HK-2 (cell line): ENCODE measurements at regions not wholly inside any gene's neighbourhood (a gene's known extent, or its start where the extent isn't known, plus 50 kb on each side); places are given as distances from the start of the nearest gene placed in this dataset.

ENCODE experiments used
- DNase-seq: peaks from one replicate; pipeline ENCODE4 v3.0.0-alpha.2; 2018; ENCODE audit not compliant: unreplicated experiment

DNA sequence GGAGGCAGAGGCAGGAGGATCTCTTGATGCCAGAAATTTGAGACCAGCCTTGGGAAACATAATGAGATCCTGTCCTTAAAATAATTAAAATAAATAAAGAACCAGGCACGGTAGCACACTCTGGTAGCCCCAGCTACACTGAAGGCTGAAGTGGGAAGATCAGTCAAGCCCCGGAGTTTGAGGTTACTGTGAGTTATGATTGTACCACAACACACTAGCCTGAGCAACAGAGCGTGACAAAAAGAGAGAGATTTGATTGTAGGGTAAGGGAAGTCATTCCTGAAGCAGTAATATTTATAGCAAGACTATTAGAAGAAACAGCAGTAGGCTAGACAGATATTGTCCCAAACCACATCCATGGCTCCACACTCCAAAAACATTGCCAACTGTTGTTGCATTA is 1408.4 kb upstream of the TENM4 start:
- peak; percentile 4 for DNase-seq

DNA sequence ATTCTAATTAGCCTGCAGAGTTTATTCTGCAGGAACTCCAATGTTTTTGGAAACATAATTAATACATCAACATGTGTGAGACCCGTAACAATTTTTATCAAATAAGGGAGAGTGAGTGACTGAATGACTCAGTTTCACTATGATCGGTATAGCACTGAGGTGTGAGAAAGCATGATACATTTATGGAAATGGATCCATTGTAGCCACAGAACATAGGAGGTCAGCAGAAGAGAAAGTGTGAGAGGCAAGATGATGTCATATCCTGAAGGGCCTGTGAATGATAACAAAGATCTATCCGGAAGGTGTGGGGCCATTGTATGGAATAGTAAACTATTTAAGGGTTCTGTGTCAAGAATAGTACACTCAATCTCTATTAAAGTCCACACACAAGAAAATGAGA is 1406.1 kb upstream of the TENM4 start:
- DNase-seq, result no peak

DNA sequence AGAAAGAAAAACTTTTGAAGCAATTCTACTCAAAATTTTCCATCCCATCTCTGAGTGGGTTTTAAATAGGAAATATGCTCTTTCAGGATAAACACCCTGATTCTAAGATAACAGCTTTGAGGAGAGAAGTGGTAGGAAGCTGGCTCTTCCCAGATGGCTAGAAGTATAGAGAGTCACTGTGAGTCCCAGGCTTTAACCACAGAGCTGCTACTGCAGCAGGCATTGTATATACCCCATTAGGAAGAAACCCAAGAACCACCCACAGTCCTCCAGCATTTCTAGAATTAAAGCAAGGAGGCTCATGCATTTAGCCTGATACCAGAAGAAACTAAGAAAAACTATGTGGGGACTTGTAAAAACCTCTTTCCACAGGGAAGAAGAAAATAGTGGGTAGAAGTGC is 1405.6 kb upstream of the TENM4 start:
- DNase-seq, result no peak

DNA sequence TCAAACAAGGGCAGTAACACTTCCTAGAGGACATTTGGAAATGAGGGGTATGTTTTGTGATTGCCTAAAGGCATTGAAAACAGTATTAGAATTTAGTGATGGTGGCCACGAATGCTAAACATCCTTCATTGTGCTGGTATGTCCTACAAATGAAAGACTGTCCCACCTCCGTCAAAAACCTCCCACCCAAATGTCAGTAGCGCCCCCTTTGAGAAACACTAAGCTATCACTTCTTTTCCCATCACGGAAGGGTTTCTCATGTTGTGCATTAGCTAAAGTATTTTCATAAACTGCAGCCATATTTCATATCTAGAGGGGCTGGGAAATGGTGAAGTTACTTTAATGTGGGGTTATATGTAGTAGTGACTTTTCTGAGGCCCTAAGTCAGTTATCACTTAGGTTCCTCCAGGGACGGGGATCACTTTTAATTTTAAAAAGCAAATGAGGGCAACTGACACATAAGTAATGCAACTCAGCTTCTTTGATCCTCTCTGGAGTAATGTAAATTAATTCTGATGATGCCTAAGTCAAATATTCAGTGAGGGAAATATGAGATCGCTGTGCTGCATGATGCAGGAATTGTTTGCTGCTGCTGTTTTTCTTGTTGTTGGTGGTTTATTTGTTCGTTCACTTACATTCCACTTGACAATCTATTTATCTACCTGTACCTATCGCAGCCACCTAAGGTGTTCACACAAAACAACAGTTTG is 1403.4 kb upstream of the TENM4 start:
- no peak for DNase-seq

DNA sequence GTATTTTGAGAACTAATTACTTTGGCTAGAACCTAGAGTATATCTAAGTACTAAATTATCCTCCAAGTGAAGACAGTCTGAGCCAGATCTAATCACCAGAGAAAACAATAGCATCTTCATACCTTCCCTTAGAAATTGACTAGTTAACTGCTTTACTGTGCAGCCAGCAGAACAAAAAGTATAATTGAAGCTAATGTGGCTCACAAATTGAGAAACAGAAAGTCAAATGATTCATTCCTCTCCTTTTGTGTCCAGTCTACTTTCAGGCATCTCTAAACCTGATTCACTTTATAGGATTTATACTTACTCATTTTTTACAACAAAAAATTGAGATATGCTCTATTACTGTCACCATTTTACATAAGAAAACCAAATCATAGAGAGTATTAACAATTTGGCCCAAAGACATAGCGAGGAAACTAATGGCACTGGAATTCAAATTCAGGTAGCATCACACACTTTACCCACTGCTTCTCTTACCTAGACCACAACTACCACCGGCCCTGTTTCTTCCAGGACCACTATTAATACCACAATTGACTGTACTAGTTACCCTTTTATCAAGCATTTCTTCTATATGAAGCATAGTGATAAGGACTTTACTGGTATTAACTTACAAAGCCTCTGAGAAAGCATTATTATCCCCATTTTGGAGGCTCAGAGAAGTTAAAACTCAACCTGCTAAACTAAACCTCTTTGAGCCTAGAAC is 1402.6 kb upstream of the TENM4 start:
- DNase-seq, result no peak

DNA sequence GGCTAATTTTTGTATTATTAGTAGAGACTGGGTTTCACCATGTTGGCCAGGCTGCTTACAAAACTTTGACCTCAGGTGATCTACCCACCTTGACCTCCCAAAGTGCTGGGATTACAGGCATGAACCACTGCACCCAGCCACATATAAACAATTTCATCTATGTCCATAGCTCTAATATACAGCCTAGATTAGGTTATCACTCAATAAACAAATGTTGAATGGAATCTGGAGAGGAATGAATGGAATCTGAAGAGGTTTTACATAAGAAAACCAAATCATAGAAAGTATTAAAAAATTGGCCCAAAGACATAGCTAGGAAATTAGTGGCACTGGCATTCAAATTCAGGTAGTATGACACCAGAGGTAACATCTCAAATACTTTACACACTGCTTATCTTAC is 1401.4 kb upstream of the TENM4 start:
- no peak for DNase-seq

DNA sequence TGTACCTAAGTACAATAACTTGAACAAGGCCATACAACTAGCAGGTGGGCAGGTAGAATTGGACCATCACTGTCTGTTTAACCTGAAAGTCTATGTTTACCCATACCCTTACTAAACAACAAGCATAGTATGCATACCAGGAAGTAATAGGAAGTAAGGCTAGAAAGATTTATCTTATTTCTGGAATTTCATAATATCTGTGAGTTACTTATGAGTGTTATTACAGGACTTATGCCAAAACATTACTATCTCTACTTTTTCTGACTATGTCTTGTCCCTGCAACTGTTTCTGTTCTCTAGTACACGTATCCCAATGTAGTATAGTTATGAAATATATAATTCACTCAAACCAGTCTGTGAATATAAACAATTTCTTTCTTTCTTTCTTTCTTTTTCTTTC is 1400.8 kb upstream of the TENM4 start:
- DNase-seq, result no peak

DNA sequence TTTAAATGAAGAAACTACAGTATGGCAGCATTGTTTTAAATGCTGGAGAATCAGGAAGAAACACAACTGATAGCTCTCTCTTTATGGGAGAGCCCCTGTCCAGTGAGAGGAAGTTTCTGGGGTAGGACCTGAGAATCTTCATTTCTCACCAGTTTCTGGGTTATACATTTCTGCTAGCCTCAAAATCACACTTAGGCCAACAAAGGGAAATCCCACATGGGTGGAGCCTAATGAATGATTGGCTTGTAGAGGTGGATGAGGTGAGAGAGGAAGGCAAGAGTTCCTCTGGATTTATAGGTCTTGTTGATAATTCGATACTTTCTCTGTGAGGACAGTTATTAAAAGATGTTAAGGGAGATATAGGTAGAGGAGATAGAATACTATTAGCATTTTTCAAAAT is 1397.3 kb upstream of the TENM4 start:
- DNase-seq, result no peak

DNA sequence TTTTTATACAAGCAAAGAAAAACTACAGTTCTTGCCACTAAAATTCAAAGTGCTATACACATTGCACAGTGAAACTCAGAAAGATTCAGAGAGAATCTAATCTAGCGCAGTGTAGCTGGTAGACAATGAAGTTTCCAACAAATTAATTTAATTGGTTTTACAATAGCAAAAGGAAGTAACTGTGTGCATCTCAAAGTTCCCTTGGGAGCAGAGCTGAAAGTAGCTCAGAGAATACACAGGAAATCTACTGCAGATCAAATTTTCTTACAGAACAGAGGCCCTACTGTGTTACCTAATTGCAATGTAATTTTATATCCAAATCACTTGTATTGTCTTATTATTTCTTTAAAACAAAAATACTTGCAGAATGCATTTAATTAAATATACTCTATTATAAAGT is 1396.2 kb upstream of the TENM4 start:
- no peak for DNase-seq

DNA sequence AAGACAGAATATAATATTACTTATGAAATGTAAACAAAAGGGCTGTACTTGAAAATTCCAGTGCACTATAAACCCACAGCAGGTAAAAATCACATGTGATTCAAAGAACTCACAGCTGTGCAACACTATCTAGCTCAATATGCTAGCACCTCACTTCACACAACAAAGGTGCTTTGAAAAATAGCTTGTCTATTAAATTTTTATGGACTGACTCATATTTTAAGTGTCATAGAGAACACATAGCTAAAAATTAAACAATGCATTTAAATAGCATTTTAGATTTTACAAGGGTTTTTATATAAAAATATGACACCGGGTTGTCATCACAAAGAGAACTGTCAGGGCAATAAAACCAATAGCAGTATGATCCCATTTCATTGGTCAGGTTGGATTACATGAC is 1390.5 kb upstream of the TENM4 start:
- DNase-seq, result no peak

DNA sequence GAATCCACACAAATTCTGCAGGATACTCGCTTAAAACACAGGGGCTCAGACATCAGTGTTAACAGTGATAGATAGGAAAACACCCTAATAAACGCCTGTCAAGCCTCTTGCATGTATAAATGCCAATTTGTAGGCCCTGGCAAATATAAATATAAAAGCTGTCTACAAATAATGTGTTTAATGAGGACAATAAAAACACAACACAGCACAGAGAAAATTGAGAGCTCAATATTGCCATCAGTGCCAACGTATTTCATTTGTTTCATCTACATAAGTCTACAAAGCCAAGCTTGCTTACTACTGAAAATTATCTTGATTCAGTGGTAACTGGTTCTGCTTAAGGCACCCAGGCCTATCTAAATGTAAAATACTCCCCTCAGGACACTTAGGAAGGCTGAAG is 1387.0 kb upstream of the TENM4 start:
- no peak for DNase-seq

DNA sequence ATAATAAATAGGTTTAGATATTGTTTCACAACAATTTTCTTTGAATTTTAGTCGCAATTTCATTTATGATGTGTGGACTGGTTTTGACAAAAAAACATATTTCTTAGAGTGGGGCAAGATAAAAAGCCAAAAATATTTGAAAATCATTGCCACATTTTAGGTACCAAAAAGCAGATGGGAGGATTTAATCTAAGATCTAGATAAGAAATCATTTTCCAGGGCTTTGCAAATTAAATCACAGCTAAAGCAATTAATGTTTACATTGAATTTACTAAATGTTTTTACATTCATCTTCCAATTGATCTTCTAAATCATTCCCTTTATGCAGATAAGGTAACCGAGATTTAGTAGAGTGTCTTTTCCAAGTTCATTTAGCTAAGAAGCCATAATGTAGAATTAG is 1386.0 kb upstream of the TENM4 start:
- DNase-seq, result no peak

DNA sequence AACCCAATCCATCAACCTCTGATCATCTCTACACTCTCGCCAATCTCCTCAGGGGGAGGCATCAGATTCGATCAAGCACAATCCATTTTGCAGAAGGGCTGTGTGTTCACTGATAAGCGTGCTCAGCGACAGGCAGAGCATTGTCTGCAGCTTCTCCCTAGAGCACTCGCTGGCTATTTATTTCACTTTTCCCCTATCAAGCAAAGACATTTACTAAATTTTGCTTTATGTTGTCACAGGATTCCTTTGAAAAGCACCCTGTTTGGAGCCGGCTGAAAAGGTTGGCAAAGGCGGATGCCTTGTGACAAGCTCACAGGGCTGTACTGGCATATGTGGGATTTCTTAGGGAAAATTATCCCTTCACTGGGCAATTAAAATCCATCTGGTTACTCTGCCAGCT is 1381.5 kb upstream of the TENM4 start:
- no peak for DNase-seq

DNA sequence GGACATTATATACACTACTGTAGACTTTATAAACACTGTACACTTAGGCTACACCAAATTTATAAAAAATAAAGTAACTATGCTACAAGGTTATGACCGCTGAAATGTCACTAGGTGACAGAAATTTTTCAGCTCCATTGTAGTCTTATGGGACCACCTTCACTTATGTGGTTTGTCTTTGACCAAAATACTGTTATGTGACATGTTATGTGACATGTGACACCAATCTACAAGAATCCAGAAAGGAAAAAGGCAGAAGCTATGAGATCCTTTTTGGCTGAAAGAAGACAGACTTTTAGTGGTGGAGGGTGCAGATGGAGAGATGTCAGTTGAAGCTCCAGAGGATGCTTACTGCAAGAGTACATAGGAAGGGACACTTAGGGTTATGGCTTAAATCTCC is 1378.4 kb upstream of the TENM4 start:
- DNase-seq, result no peak

DNA sequence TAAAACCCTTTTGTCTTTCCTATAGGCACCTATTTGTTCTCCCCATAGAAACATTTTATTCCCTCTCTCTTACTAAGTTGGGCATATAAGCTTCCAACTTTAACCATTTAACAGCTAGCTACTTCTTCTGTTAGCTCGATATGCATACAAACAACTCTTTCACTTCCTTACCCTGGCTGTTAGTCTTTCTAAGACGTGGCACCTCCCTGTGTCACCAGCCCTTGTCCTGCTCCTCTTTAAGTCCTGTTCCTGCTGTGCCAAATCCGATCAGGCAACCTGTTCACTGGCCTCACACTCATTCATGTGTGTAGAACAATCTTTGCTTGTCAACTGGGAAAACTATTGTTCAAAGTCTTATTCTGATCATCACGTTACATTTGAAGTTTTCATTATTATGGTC is 1376.1 kb upstream of the TENM4 start:
- no peak for DNase-seq

DNA sequence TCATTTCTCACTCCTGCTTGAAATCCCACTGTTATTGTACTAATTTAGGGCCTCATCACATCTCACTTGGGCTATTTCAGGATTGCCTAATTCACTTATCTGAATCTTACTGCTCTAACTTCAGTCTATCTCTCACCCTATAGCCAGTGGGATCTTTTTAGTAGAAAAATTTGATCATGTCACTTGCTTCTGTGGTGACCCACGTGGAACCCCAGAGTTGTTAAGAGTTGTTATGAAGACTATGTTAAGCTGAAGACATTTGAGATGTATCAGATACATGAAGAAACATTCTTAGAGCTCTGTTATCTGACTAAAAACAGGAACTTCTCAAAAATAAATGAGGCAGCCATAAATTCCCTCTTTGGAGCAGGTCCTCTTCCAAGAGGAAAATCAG is 1375.6 kb upstream of the TENM4 start:
- no peak for DNase-seq

DNA sequence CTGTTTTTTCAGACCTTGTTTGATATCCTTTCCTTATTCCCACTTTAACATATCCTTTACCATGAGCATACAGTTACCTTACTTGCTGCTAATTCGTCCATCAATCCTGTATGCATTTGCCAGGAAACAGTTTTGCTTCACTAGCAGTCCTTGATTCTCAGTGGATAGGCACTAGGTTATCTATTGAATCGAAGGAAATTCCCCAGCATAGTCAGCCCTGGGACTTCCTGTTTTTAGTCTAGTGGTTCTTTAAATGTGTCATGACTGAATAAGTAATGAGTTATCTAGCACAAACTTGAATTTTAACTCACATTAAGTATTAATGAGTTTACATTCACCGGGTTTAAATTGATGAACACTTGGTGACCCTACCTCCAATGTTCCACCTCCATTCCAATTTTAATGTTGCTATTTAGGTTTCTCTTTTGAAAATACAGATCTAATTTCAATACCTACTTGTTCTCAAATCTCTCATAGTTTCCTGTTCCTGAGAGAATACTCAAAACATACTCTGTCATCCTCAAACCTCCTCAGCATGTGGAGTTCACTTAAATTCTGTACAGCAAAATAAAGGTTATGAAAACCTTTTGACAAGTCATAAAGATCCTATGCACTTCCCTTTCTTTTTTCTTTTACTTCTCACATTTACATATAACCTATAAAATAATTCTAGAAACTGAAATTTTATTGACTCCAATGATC is 1375.1 kb upstream of the TENM4 start:
- no peak for DNase-seq

DNA sequence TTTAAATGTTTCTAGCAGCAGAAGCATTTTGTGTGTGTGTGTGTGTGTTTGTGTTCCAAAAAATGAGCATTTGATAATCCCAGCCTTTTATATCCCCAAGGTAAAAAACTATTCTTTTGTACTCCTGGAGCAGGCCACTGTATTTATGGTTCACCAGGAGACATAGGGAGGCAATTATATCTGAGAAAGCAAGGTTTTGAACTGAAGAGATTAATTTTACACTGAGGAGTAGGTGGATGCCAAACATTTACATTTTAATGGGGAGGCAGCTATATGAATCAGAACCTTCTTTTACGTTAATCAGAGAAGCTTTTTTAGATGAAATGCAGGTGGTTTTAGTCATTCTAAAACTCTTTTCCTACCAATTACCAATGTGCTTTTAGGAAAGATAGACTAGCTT is 1374.0 kb upstream of the TENM4 start:
- no peak for DNase-seq

DNA sequence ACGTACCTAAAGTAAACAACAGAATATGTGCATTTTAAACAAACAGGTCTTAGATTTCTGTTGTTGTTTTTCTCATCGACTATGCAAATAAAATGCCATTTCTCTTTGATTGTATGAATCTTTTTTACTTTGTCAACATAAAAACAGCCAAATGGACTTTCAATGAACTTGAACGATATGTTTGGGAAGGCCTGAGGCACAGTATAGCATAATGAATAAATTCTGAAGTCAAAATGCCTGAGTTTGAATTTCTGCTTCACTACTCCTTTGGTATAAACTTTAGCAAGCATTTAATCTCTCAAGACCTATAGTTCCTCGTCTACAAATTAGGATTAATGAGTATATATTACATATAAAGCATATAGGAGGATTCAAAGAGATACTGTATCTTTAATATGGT is 1369.9 kb upstream of the TENM4 start:
- no peak for DNase-seq

DNA sequence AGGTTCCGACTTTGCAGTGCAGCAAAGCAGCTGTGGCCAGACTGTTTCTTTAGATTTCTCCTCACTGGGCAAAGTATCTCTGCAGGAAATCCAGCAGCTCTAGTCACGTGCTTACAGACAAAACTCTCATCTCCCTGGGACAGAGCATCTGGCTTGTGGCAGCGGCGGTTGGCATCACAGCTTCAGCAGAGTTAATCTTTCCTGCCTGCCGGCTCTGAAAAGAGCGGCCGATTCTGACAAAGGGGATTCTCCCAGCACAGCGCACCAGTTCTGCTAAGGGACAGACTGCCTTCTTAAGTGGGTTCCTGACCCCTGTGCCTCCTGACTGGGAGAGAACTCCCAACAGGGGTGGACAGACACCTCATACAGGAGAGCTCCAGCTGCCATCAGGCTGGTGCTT is 1357.3 kb upstream of the TENM4 start:
- DNase-seq, result no peak

DNA sequence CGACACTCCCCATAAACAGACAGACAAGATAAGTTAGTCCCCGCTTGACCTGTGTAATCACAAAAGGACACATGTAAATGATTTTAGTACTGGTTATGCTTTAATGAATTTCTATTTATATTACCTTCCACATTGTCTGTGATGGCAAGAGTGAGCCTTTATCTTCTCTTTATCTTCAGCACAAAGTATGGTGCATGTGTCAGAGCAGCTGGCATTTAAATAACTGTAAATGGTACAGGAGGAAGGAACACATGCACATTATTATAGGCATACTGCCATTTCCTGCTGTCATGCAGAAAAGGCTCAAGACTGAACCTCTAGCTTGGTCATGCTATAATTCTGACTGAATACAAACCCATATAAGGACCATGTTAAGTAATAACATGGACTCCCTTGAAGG is 1342.7 kb upstream of the TENM4 start:
- DNase-seq, result no peak

DNA sequence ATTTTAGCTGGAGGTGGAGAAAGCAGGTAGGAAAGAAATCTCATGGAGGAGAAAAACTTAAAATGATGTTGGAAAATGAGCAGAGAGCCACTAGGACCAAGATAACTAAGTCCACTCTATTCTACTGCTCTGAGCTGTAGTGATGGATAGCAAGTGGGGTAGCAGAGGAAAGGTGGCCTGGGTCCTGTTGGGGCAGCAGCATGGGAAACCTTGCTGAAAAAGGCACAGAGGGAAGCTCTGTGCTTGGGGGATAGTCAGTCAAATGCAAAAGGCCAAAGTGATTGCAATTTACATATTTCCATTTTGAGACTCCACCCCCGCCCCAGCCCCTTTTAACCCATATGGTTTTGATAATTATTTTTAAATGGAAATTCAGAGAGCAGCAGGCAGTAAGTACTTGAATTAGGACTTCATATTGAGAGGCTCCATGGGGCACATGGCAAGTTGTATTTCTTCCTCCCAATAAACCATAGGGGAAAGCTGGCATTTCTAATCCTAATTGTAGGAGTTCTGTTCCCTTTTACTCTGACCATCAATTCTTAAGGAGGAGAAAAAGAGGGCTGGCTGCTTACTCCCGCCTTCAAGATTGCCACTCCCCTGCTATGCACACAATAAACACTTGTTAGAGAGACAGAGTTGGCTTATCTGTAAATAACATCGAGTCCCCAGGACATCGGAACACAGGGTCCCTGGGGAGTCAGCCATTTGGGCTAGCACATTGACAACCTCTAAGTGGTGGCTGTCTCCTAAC is 1341.5 kb upstream of the TENM4 start:
- DNase-seq, result no peak
